ENCODE measurements at regions not wholly inside any gene's neighbourhood (a gene's known extent, or its start where the extent isn't known, plus 50 kb on each side); places are given as distances from the start of the nearest gene placed in this dataset.

GRCh38 chr10:88023676-88024075, 160.3 kb downstream of the PTEN start:
- no peak for DNase-seq (ENCODE audit: low read depth in 1 of 2, low spot score in 1 of 2)
- TF ChIP-seq JUND (IDR thresholded peaks at IDR 0.05; ENCODE audit: low read depth) = no peak
- in situ Hi-C loops (cut with HindIII; ENCODE audit: low pct_unique_long_range_greater_than_20kb, low sequenced_read_pairs) = no loop called here

- no peak for DNase-seq (ENCODE audit: low read depth in 1 of 2, low spot score in 1 of 2)
- TF ChIP-seq JUND (IDR thresholded peaks at IDR 0.05; ENCODE audit: low read depth) = no peak
- in situ Hi-C loops (cut with HindIII; ENCODE audit: low pct_unique_long_range_greater_than_20kb, low sequenced_read_pairs) = no loop called here
Measured at GRCh38 chr10:88026031-88026430, 162.6 kb downstream of the PTEN start.

GRCh38 chr10:88027570-88027969, 164.1 kb downstream of the PTEN start:
- no peak for TF ChIP-seq JUND (IDR thresholded peaks at IDR 0.05; ENCODE audit: low read depth)
- DNase-seq (ENCODE audit: low read depth in 1 of 2, low spot score in 1 of 2) = no peak
- in situ Hi-C loops (cut with HindIII; ENCODE audit: low pct_unique_long_range_greater_than_20kb, low sequenced_read_pairs) = no loop called here

GRCh38 chr10:88028072-88028471, 164.6 kb downstream of the PTEN start:
- TF ChIP-seq JUND (IDR thresholded peaks at IDR 0.05; ENCODE audit: low read depth) = no peak
- no peak for DNase-seq (ENCODE audit: low read depth in 1 of 2, low spot score in 1 of 2)
- in situ Hi-C loops (cut with HindIII; ENCODE audit: low pct_unique_long_range_greater_than_20kb, low sequenced_read_pairs) = no loop called here

- in situ Hi-C loops (cut with HindIII; ENCODE audit: low pct_unique_long_range_greater_than_20kb, low sequenced_read_pairs) = no loop called here
- no peak for TF ChIP-seq JUND (IDR thresholded peaks at IDR 0.05; ENCODE audit: low read depth)
- no peak for DNase-seq (ENCODE audit: low read depth in 1 of 2, low spot score in 1 of 2)
Measured at GRCh38 chr10:88028654-88029053, 165.2 kb downstream of the PTEN start.

- no peak for TF ChIP-seq JUND (IDR thresholded peaks at IDR 0.05; ENCODE audit: low read depth)
- in situ Hi-C loops (cut with HindIII; ENCODE audit: low pct_unique_long_range_greater_than_20kb, low sequenced_read_pairs) = no loop called here
Measured at GRCh38 chr10:88032566-88032965, 169.1 kb downstream of the PTEN start.

GRCh38 chr10:88033385-88033784, 170.0 kb downstream of the PTEN start:
- TF ChIP-seq JUND (IDR thresholded peaks at IDR 0.05; ENCODE audit: low read depth) = no peak
- in situ Hi-C loops (cut with HindIII; ENCODE audit: low pct_unique_long_range_greater_than_20kb, low sequenced_read_pairs) = no loop called here
- no peak for DNase-seq (ENCODE audit: low read depth in 1 of 2, low spot score in 1 of 2)

More at GRCh38 chr10:88032566-88032965, 169.1 kb downstream of the PTEN start:
- DNase-seq (ENCODE audit: low read depth in 1 of 2, low spot score in 1 of 2) = no peak

- no peak for TF ChIP-seq JUND (IDR thresholded peaks at IDR 0.05; ENCODE audit: low read depth)
- in situ Hi-C loops (cut with HindIII; ENCODE audit: low pct_unique_long_range_greater_than_20kb, low sequenced_read_pairs) = no loop called here
- DNase-seq (ENCODE audit: low read depth in 1 of 2, low spot score in 1 of 2) = no peak
Measured at GRCh38 chr10:88033793-88034192, 170.4 kb downstream of the PTEN start.

GRCh38 chr10:88036126-88036525, 172.7 kb downstream of the PTEN start:
- no peak for TF ChIP-seq JUND (IDR thresholded peaks at IDR 0.05; ENCODE audit: low read depth)
- in situ Hi-C loops (cut with HindIII; ENCODE audit: low pct_unique_long_range_greater_than_20kb, low sequenced_read_pairs) = no loop called here
- DNase-seq (ENCODE audit: low read depth in 1 of 2, low spot score in 1 of 2) = no peak

GRCh38 chr10:88037623-88038022, 174.2 kb downstream of the PTEN start:
- TF ChIP-seq JUND (IDR thresholded peaks at IDR 0.05; ENCODE audit: low read depth) = no peak
- in situ Hi-C loops (cut with HindIII; ENCODE audit: low pct_unique_long_range_greater_than_20kb, low sequenced_read_pairs) = no loop called here
- DNase-seq (ENCODE audit: low read depth in 1 of 2, low spot score in 1 of 2) = no peak

GRCh38 chr10:88038268-88038667, 174.8 kb downstream of the PTEN start:
- no peak for DNase-seq (ENCODE audit: low read depth in 1 of 2, low spot score in 1 of 2)
- in situ Hi-C loops (cut with HindIII; ENCODE audit: low pct_unique_long_range_greater_than_20kb, low sequenced_read_pairs) = no loop called here
- TF ChIP-seq JUND (IDR thresholded peaks at IDR 0.05; ENCODE audit: low read depth) = no peak

- in situ Hi-C loops (cut with HindIII; ENCODE audit: low pct_unique_long_range_greater_than_20kb, low sequenced_read_pairs) = no loop called here
- TF ChIP-seq JUND (IDR thresholded peaks at IDR 0.05; ENCODE audit: low read depth) = no peak
- no peak for DNase-seq (ENCODE audit: low read depth in 1 of 2, low spot score in 1 of 2)
Measured at GRCh38 chr10:88039496-88040200, 176.2 kb downstream of the PTEN start.

- no peak for TF ChIP-seq JUND (IDR thresholded peaks at IDR 0.05; ENCODE audit: low read depth)
- DNase-seq (ENCODE audit: low read depth in 1 of 2, low spot score in 1 of 2) = no peak
- in situ Hi-C loops (cut with HindIII; ENCODE audit: low pct_unique_long_range_greater_than_20kb, low sequenced_read_pairs) = no loop called here
Measured at GRCh38 chr10:88041243-88042159, 178.1 kb downstream of the PTEN start.

Measured in T47D (cell line).